Endothelial cell of umbilical vein (primary cell): ENCODE measurements at regions not wholly inside any gene's neighbourhood (a gene's known extent, or its start where the extent isn't known, plus 50 kb on each side); places are given as distances from the start of the nearest gene placed in this dataset.

ENCODE experiments used
- BruUV-seq: library from RNA; stranded (reverse); fragments of 400-500 nt; replicated peaks from 2 replicates; lab custom pipeline; 2021; lab: Mats Ljungman, UMichigan
- CTCF ChIA-PET: fragments of 300-600, 350-600 bp; sonication (Branson Sonifier 250); formaldehyde crosslinking; loops from one replicate; lab custom pipeline; 2021; ENCODE audit warnings: antibody characterized with exemption, inconsistent platforms; lab: Charles Lee
- POLR2A ChIA-PET: fragments of 300-600, 350-600 bp; sonication (Branson Sonifier 250); formaldehyde crosslinking; loops from one replicate; lab custom pipeline; 2021; ENCODE audit warnings: antibody characterized with exemption, inconsistent platforms; lab: Charles Lee
- DNase-seq: peaks from one replicate; pipeline ENCODE4 v3.0.0-alpha.2; 2011; ENCODE audit warnings: low read depth, low spot score
- FAIRE-seq: peaks from 2 replicates; lab custom pipeline; 2011; peaks lifted over from hg19 to GRCh38; lab: Jason Lieb, UNC
- H2AFZ ChIP-seq: 2 replicates; pipeline ENCODE4 v1.6.0; 2012; ENCODE audit warnings: low read depth, low read length, control low read depth, inconsistent platforms
- H3K27ac ChIP-seq: 2 replicates; pipeline ENCODE4 v1.5.1; 2011; ENCODE audit warnings: low read depth, mild to moderate bottlenecking, control low read depth, low read length, moderate library complexity; ENCODE audit not compliant: insufficient read depth
- H3K27me3 ChIP-seq, 2 experiments: 2 replicates each; pipeline versions ENCODE4 v1.6.0 to v1.6.1; 2011; ENCODE audit warnings: low read length in 2 of 2, mixed read lengths in 1 of 2; ENCODE audit not compliant: control insufficient read depth in 2 of 2, insufficient read depth in 2 of 2
- H3K36me3 ChIP-seq, 2 experiments: 2 replicates in 1 of 2; 3 replicates in 1 of 2; pipeline ENCODE4 v1.5.1; 2011; ENCODE audit warnings: low read length in 2 of 2, mild to moderate bottlenecking in 1 of 2, moderate library complexity in 1 of 2; ENCODE audit not compliant: control insufficient read depth in 2 of 2, insufficient read depth in 2 of 2; ENCODE audit errors: extremely low read depth in 1 of 2
- H3K4me1 ChIP-seq: 3 replicates; pipeline ENCODE4 v1.5.1; 2011; ENCODE audit warnings: mild to moderate bottlenecking, low read length; ENCODE audit not compliant: control insufficient read depth, insufficient read depth; ENCODE audit errors: extremely low read depth
- H3K4me2 ChIP-seq: 2 replicates; pipeline ENCODE4 v1.6.1; 2011; ENCODE audit warnings: low read length, control low read depth, mixed read lengths; ENCODE audit not compliant: insufficient read depth
- H3K4me3 ChIP-seq, 3 experiments: fragments of 200-600 bp in 1 of 3; sonication (generic), shearing (Covaris generic) in 1 of 3; replicated peaks in 1 of 3; 2 replicates each; pipeline ENCODE4 v1.5.1; 2011 to 2016; ENCODE audit warnings: control low read depth in 3 of 3, low read length in 3 of 3, mild to moderate bottlenecking in 2 of 3, inconsistent platforms in 1 of 3, low read depth in 1 of 3, moderate library complexity in 1 of 3; ENCODE audit not compliant: insufficient read depth in 1 of 3
- H3K79me2 ChIP-seq: 2 replicates; pipeline ENCODE4 v1.6.0; 2012; ENCODE audit warnings: low read length, inconsistent platforms; ENCODE audit not compliant: control insufficient read depth, insufficient read depth
- H3K9ac ChIP-seq: replicated peaks from 2 replicates; pipeline ENCODE3; 2011; ENCODE audit warnings: low read length, control low read depth; ENCODE audit not compliant: insufficient read depth; ENCODE audit errors: extremely low read depth
- H3K9me1 ChIP-seq: replicated peaks from 3 replicates; pipeline ENCODE4 v1.6.0; 2011; ENCODE audit warnings: mild to moderate bottlenecking, low read length; ENCODE audit not compliant: control insufficient read depth, insufficient read depth; ENCODE audit errors: extremely low read depth
- H3K9me3 ChIP-seq: replicated peaks from 2 replicates; pipeline ENCODE4 v1.5.1; 2012; ENCODE audit warnings: low read length, inconsistent platforms; ENCODE audit not compliant: control insufficient read depth, insufficient read depth
- H4K20me1 ChIP-seq: replicated peaks from 2 replicates; pipeline ENCODE3; 2011; ENCODE audit warnings: mild to moderate bottlenecking, low read length; ENCODE audit not compliant: control insufficient read depth, insufficient read depth; ENCODE audit errors: extremely low read depth
- EZH2 ChIP-seq: IDR thresholded peaks from 2 replicates; pipeline ENCODE4 v1.6.1; 2012; ENCODE audit warnings: borderline replicate concordance, low read depth, mild to moderate bottlenecking, moderate library complexity, low read length, inconsistent platforms; ENCODE audit not compliant: severe bottlenecking
- FOS ChIP-seq: IDR thresholded peaks from 2 replicates; pipeline ENCODE4 v1.6.1; 2011; ENCODE audit warnings: mild to moderate bottlenecking, low read length, moderate library complexity, borderline replicate concordance; ENCODE audit not compliant: insufficient read depth
- GATA2 ChIP-seq: IDR thresholded peaks from 2 replicates; pipeline ENCODE4 v1.7.0; 2011; ENCODE audit warnings: low read depth, mild to moderate bottlenecking, moderate library complexity, mixed read lengths, low read length; ENCODE audit not compliant: insufficient read length, insufficient read depth
- JUN ChIP-seq: IDR thresholded peaks from 2 replicates; pipeline ENCODE4 v1.6.1; 2011; ENCODE audit warnings: borderline replicate concordance, low read depth; ENCODE audit not compliant: insufficient read length, insufficient read depth
- MYC ChIP-seq: IDR thresholded peaks from one replicate; pipeline ENCODE4 v1.6.1; 2011; ENCODE audit warnings: mild to moderate bottlenecking, low read depth, low read length
- POLR2A ChIP-seq: IDR thresholded peaks from 2 replicates; pipeline ENCODE4 v1.6.1; 2012; ENCODE audit warnings: low read depth, mild to moderate bottlenecking, control low read depth, low read length
- POLR2AphosphoS5 ChIP-seq: IDR thresholded peaks from 2 replicates; pipeline ENCODE4 v1.6.1; 2012; ENCODE audit warnings: low read depth, mild to moderate bottlenecking, control low read depth, low read length, moderate library complexity; ENCODE audit not compliant: insufficient read depth
- dilution Hi-C: fragments of 300-500 bp; cut with MboI; formaldehyde crosslinking; loops from one replicate; pipeline ENCODE4 v1.15.0; 2019; ENCODE audit warnings: low sequenced_read_pairs; ENCODE audit not compliant: extremely low pct_ligation_motif_present
- intact Hi-C: fragments of 100-400 bp; cut with micrococcal nuclease; formaldehyde crosslinking; loops from one replicate; pipeline ENCODE4 v1.10.0; 2022
- TF ChIP-seq, protein P1 (sequence below): IDR thresholded peaks from 2 replicates; pipeline ENCODE4 v1.6.1; 2011; ENCODE audit not compliant: insufficient read depth, insufficient read length
- TF ChIP-seq, protein P2 (sequence below), 2 donors: IDR thresholded peaks; 1 replicate in 1 of 2; 2 replicates in 1 of 2; pipeline ENCODE4 v1.5.1; 2011; ENCODE audit warnings: low read length in 2 of 2, mild to moderate bottlenecking in 2 of 2, moderate library complexity in 2 of 2, control low read depth in 1 of 2, inconsistent platforms in 1 of 2, low read depth in 1 of 2; ENCODE audit not compliant: insufficient read depth in 1 of 2; ENCODE audit errors: extremely low read depth in 1 of 2

DNA sequence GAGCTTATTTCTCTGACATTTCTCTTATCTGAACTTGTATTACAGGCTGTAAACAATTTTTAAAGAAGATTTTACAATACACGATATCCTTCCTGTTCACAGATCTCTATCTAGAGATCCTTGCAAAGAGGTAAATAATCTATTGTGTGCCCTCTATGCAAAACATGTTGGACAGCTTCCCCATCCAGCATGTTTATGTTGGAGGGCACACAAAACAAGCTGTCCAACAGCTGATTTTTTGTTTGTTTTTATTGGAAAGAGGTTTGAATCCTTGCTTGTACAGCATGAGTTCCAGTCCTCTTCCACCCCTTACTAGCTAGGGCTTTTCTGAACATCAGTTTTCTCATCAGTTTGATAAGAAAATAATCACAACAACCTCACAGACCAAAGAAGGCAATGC is 62.3 kb upstream of the SYNDIG1 start:
- no peaks in the 10 kb centered on the region for H3K9me1 ChIP-seq
- intact Hi-C loops (no loop called here), dilution Hi-C loops (no loop called here)
- TF ChIP-seq GATA2 (no peak), MYC (no peak), POLR2A (no peak), FOS (no peak), POLR2AphosphoS5 (no peak), EZH2 (no peak), JUN (no peak)
- TF ChIP-seq, protein P1, sequence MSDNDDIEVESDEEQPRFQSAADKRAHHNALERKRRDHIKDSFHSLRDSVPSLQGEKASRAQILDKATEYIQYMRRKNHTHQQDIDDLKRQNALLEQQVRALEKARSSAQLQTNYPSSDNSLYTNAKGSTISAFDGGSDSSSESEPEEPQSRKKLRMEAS, result no peak
- TF ChIP-seq, protein P2, sequence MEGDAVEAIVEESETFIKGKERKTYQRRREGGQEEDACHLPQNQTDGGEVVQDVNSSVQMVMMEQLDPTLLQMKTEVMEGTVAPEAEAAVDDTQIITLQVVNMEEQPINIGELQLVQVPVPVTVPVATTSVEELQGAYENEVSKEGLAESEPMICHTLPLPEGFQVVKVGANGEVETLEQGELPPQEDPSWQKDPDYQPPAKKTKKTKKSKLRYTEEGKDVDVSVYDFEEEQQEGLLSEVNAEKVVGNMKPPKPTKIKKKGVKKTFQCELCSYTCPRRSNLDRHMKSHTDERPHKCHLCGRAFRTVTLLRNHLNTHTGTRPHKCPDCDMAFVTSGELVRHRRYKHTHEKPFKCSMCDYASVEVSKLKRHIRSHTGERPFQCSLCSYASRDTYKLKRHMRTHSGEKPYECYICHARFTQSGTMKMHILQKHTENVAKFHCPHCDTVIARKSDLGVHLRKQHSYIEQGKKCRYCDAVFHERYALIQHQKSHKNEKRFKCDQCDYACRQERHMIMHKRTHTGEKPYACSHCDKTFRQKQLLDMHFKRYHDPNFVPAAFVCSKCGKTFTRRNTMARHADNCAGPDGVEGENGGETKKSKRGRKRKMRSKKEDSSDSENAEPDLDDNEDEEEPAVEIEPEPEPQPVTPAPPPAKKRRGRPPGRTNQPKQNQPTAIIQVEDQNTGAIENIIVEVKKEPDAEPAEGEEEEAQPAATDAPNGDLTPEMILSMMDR (IDR thresholded peaks at IDR 0.05; ENCODE audit: extremely low read depth in 1 of 2, insufficient read depth in 1 of 2, low read depth in 1 of 2, low read length in 2 of 2), result no peak
- H2AFZ ChIP-seq, result no peak overlapping the region
- POLR2A ChIA-PET, result no interaction called here
- no peak overlapping the region for H3K9ac ChIP-seq
- H3K27me3 ChIP-seq, result no peaks in the 10 kb centered on the region
- no TSS peak for BruUV-seq
- DNase-seq (no peak), FAIRE-seq (no peak)
- H4K20me1 ChIP-seq, result no peaks in the 10 kb centered on the region
- H3K4me2 ChIP-seq, result no peak overlapping the region
- H3K9me3 ChIP-seq, result peaks cover 1% of the 10 kb centered on the region
- no peaks in the 10 kb centered on the region for H3K4me1 ChIP-seq
- H3K79me2 ChIP-seq, result no peaks in the 10 kb centered on the region
- H3K36me3 ChIP-seq, result no peaks in the 10 kb centered on the region
- CTCF ChIA-PET, result no interaction called here
- H3K4me3 ChIP-seq, result no peak overlapping the region
- no peak overlapping the region for H3K27ac ChIP-seq
